Testis (tissue), 2 donors: ENCODE measurements at regions not wholly inside any gene's neighbourhood (a gene's known extent, or its start where the extent isn't known, plus 50 kb on each side); places are given as distances from the start of the nearest gene placed in this dataset.
"Not testable (repeated sequence)": the region's sequence is repeated elsewhere in the genome, so short reads cannot be mapped to it uniquely, and the experiment has no call there.

Experiments
- DNase-seq: peaks from one replicate; pipeline ENCODE4 v3.0.0-alpha.2; 2019
- H3K27ac ChIP-seq, 2 donors: fragments of 200-600 bp; sonication (generic); one replicate each; pipeline ENCODE4 v1.5.1; 2019
- H3K27me3 ChIP-seq: fragments of 200-600 bp; sonication (generic); one replicate; pipeline ENCODE4 v1.5.1; 2019
- H3K36me3 ChIP-seq: fragments of 200-600 bp; sonication (generic); one replicate; pipeline ENCODE4 v1.5.1; 2017; ENCODE audit warnings: low read depth; ENCODE audit errors: missing control alignments
- H3K4me1 ChIP-seq: fragments of 200-600 bp; sonication (generic); one replicate; pipeline ENCODE4 v1.5.1; 2019
- H3K4me3 ChIP-seq, 2 donors: fragments of 200-600 bp; sonication (generic); one replicate each; pipeline ENCODE4 v1.5.1; 2017 to 2019
- H3K9me3 ChIP-seq: fragments of 200-600 bp; sonication (generic); one replicate; pipeline ENCODE4 v1.5.1; 2017
- POLR2A ChIP-seq: fragments of 450-650 bp; IDR thresholded peaks from one replicate; pipeline ENCODE4 v1.6.1; 2017; ENCODE audit warnings: antibody characterized with exemption, mild to moderate bottlenecking, moderate library complexity
- WGBS, 2 donors: methylation state at CpG; one replicate each; pipeline ENCODE4 v1.1.5; 2018; 5-methylcytosine and 5-hydroxymethylcytosine counted together
- intact Hi-C: fragments of 100-400 bp; cut with DNase I; formaldehyde crosslinking; loops from one replicate; pipeline ENCODE4 v1.15.1; 2023; ENCODE audit warnings: low total_unique reads
- TF ChIP-seq, protein P1 (sequence below), 3 experiments: fragments of 450-650 bp in 2 of 3; fragments of 200-600 bp in 1 of 3; sonication (generic) in 1 of 3; IDR thresholded peaks; one replicate each; pipeline ENCODE4 v1.5.1; 2016 to 2019; ENCODE audit warnings: antibody characterized with exemption in 3 of 3, mild to moderate bottlenecking in 2 of 3, moderate library complexity in 1 of 3

DNA sequence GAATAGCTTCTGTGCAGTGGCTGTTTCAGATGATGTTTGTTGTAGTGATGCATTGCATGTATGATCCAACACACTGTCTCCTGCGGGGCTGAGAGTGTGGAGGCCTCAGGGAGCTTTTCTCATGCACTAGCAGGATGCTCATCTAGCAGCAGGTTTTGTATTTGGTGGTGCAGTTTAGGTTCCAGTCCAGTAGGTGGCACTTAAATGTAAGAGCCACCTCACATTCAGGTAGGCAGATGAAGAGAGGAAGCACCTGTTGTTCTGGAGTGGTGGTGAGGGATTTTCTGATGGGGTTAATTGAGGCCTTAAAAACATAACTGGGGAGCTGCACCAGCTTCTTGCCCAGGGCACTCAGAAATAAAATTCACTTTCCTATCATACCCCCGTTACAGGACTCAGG lies 300.9 kb downstream of the SPIN4 start:
- H3K4me1 ChIP-seq = no peaks in the 10 kb centered on the region
- WGBS, 2 donors = 28% methylated on average over 2 of the region's 2 CpGs; no CpG with 5 or more reads in 1 of the 2 donors

DNA sequence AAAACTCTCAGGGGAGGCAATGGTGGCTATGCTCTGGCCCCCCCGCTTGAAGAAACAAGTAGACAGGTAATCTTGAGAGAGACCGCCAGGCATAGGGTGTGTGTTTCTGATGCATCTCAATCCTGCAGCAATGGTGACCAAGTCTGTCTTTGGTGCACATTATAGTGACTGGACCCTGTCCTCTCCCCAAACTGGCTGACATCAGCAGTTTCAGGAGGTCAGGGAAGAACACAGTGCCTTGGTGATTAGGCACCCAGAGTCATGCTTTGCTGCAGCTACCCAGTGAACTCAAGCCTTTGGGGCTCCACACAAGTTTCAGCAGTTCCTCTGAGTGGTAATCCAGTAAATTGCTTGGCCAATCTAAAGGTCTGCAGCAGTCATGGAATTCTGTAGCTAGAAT lies 318.3 kb downstream of the SPIN4 start:
- H3K4me3 ChIP-seq = no peak overlapping the region
- no peak for TF ChIP-seq POLR2A
- TF ChIP-seq, protein P1, sequence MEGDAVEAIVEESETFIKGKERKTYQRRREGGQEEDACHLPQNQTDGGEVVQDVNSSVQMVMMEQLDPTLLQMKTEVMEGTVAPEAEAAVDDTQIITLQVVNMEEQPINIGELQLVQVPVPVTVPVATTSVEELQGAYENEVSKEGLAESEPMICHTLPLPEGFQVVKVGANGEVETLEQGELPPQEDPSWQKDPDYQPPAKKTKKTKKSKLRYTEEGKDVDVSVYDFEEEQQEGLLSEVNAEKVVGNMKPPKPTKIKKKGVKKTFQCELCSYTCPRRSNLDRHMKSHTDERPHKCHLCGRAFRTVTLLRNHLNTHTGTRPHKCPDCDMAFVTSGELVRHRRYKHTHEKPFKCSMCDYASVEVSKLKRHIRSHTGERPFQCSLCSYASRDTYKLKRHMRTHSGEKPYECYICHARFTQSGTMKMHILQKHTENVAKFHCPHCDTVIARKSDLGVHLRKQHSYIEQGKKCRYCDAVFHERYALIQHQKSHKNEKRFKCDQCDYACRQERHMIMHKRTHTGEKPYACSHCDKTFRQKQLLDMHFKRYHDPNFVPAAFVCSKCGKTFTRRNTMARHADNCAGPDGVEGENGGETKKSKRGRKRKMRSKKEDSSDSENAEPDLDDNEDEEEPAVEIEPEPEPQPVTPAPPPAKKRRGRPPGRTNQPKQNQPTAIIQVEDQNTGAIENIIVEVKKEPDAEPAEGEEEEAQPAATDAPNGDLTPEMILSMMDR (IDR thresholded peaks at IDR 0.05) = no peak
- no peaks in the 10 kb centered on the region for H3K9me3 ChIP-seq
- no peaks in the 10 kb centered on the region for H3K36me3 ChIP-seq
- 60 to 79% methylated on average over 2 of the region's 2 CpGs for WGBS, 2 donors
- no peak overlapping the region for H3K27ac ChIP-seq
- H3K4me1 ChIP-seq = no peaks in the 10 kb centered on the region
- intact Hi-C loops = no loop called here
- H3K27me3 ChIP-seq = no peaks in the 10 kb centered on the region
- no peak for DNase-seq

More for the DNA sequence above, 300.9 kb downstream of the SPIN4 start:
- no peaks in the 10 kb centered on the region for H3K36me3 ChIP-seq
- intact Hi-C loops = no loop called here
- H3K4me3 ChIP-seq = no peak overlapping the region
- H3K9me3 ChIP-seq = no peaks in the 10 kb centered on the region
- peak; percentile 11 for DNase-seq
- TF ChIP-seq, protein P1 (IDR thresholded peaks at IDR 0.05) = no peak
- TF ChIP-seq POLR2A = no peak
- no peaks in the 10 kb centered on the region for H3K27me3 ChIP-seq
- no peak overlapping the region for H3K27ac ChIP-seq

DNA sequence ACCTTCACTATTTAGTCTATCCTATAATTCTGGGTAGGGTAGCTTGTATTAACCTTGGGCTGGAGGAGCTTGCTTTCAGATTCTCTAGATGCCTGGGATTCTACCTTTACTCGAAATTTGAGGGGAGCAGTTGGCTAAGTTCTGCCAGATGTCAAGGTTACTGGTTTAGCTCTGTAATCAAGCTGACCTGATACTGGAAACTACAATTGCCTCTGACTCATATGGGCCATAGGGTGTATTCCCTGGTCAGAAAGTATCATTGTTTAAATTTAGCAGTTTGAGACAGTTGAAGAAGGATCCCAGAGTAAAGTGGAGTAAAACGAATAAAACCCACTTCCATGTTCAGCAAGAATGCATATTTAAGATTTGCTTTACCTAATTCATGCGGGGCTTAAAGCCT lies 337.6 kb downstream of the SPIN4 start:
- no peaks in the 10 kb centered on the region for H3K9me3 ChIP-seq
- no peak overlapping the region for H3K27ac ChIP-seq
- H3K4me3 ChIP-seq = no peak overlapping the region
- no peaks in the 10 kb centered on the region for H3K27me3 ChIP-seq
- no peak for DNase-seq
- H3K4me1 ChIP-seq = no peaks in the 10 kb centered on the region
- H3K36me3 ChIP-seq = no peaks in the 10 kb centered on the region
- intact Hi-C loops = no loop called here
- no peak for TF ChIP-seq POLR2A
- 42 to 53% methylated on average over 3 of the region's 3 CpGs for WGBS, 2 donors

DNA sequence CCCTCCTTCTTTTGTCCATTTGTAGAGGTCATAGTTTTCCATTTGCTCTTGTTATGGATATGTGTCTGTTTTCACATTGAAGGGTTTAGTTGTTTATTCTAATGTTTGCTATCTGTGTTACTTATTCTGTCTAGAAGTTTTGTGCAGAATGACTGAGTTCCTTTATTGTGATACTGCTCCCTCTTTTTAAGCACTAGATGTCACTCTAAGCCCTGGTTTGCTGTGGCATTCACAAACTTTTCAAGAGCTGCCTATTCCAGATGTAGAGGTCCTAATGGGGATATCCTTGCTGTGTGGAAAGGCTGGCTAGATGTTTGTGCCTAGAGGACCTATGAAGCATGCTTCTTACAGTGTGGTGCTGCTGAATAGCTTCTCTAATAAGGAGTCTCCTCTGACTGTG lies 338.6 kb downstream of the SPIN4 start:
- no peaks in the 10 kb centered on the region for H3K27me3 ChIP-seq
- no peaks in the 10 kb centered on the region for H3K9me3 ChIP-seq
- no peak for DNase-seq
- no peaks in the 10 kb centered on the region for H3K36me3 ChIP-seq
- no peak overlapping the region for H3K27ac ChIP-seq
- intact Hi-C loops = no loop called here
- H3K4me1 ChIP-seq = no peaks in the 10 kb centered on the region
- no peak overlapping the region for H3K4me3 ChIP-seq
- no peak for TF ChIP-seq POLR2A
- TF ChIP-seq, protein P1 (IDR thresholded peaks at IDR 0.05) = no peak

DNA sequence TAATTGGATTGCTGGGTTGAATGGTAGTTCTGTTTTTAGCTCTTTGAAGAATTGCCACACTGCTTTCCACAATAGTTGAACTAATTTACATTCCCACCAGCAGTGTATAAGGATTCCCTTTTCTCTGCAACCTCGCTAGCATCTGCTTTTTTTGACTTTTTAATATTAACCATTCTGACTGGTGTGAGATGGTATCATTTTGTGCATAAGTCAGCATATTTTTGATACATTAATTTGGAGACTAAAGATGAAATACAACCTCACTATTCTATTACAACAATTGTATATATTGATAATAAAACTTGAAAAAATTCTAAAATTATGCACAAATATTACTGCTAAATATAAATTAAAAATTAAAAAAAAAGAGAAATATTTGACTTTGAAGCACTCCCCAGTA lies 350.9 kb downstream of the SPIN4 start:
- H3K36me3 ChIP-seq, H3K27me3 ChIP-seq, DNase-seq, intact Hi-C loops, H3K27ac ChIP-seq, H3K4me1 ChIP-seq, H3K9me3 ChIP-seq, H3K4me3 ChIP-seq: not testable (repeated sequence)
- 50 to 53% methylated on average over 1 of the region's 1 CpG for WGBS, 2 donors
